D721Med (cell line): ENCODE measurements at regions not wholly inside any gene's neighbourhood (a gene's known extent, or its start where the extent isn't known, plus 50 kb on each side); places are given as distances from the start of the nearest gene placed in this dataset.

Source experiments
- DNase-seq: peaks from one replicate; pipeline ENCODE4 v3.0.0; 2011; ENCODE audit warnings: low spot score; ENCODE audit not compliant: insufficient read length
- FAIRE-seq: peaks from 2 replicates; lab custom pipeline; 2011; peaks lifted over from hg19 to GRCh38; lab: Jason Lieb, UNC
- CTCF ChIP-seq: IDR thresholded peaks from 2 replicates; pipeline ENCODE4 v1.5.1; 2012; ENCODE audit warnings: mild to moderate bottlenecking, control low read depth; ENCODE audit not compliant: insufficient read depth; ENCODE audit errors: missing control alignments

GRCh38 chr18:22109535-22109934 lies 59.9 kb upstream of the GATA6 start:
- FAIRE-seq (no peak), DNase-seq (no peak)
- TF ChIP-seq CTCF: no peak

DNA sequence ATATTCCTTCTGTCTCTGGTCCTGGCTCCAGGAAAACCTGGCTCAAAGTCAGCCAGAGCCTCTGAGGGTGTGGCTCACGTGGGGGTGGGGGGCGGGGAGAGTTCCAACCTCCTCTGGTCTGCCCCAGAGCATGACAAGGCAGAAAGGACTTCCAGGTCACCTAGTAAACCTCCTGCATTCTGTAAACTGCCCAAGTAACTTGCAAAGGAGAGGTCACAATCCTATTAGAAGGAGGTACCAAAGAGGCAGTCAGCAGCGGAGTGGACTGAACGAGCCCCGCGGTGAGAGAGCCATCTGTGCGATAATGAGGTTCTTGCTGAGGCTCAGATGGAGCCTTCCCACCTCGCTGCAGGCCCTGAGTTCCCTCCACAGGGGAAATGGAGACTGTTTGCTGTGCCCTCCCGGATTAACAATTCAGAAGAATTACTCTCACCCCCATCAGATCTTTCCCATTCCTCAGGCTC lies 58.9 kb upstream of the GATA6 start:
- FAIRE-seq (no peak), DNase-seq (no peak)
- no peak for TF ChIP-seq CTCF

- TF ChIP-seq CTCF: no peak
- DNase-seq (no peak), FAIRE-seq (no peak)
These were observed 57.2 kb upstream of the GATA6 start for GRCh38 chr18:22112215-22112614.

- DNase-seq: no peak
- no peak for TF ChIP-seq CTCF
- FAIRE-seq: no peak
These were observed 56.1 kb upstream of the GATA6 start for GRCh38 chr18:22113144-22113844.

DNA sequence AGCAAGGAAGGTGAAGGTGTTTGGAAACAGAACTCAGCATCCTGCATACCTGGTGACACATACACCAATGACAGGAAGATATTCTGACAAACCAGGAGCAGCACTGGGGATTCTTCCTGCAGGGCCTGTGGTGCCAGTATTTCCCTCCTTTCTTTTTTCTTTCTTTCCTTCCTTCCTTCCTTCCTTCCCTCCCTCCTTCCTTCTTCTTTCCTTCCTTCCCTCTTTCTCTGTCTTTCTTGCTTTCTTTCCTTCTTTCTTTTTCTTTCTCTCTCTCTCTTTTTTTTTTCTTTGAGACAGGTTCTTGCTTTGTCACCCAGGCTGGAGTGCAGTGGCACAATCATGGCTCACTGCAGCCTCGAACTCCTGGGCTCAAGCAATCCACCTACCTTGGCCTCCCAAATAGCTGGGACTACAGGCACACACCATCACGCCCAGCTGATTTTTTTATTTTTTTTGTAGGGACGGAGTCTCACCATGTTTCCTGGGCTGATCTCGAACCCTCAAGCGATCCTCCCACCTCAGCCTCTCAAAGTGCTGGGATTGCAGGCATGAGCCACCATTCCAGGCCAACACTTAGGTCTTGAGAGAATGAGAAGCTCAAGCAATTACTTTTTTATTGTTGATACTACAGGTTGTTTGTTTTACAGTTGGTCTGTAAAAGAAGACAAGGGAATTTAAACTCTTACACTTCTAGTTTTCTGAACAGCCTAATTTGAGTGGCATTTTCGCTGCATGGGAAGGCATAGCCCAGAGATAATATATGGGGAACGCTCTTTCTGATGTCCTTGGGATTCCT lies 54.7 kb upstream of the GATA6 start:
- TF ChIP-seq CTCF: no peak
- FAIRE-seq: no peak
- no peak for DNase-seq

DNA sequence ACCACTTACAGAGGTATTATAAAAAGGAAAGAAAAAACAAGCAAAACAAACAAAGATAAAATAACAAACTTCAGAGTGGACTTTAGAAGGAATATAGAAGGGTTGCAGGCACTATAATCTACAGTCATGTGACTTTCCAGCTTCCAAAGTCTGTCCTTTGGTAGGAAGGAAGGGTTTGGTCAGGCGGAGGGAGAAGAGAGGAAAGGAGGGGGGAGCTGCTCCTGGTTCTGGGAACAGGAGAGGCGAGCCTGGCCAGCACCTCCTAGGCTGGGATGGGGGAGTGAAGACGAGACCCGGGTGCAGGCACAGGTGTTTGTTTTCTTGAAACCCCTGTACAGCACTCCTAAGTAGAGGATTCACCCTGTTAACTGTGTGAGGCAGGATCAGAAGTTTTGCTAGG lies 53.8 kb upstream of the GATA6 start:
- no peak for TF ChIP-seq CTCF
- DNase-seq (no peak), FAIRE-seq (no peak)
